ENCODE measurements at regions not wholly inside any gene's neighbourhood (a gene's known extent, or its start where the extent isn't known, plus 50 kb on each side); places are given as distances from the start of the nearest gene placed in this dataset.
A peak's percentile ranks its signal among the peaks of the same experiment; 100 is the strongest.

DNA sequence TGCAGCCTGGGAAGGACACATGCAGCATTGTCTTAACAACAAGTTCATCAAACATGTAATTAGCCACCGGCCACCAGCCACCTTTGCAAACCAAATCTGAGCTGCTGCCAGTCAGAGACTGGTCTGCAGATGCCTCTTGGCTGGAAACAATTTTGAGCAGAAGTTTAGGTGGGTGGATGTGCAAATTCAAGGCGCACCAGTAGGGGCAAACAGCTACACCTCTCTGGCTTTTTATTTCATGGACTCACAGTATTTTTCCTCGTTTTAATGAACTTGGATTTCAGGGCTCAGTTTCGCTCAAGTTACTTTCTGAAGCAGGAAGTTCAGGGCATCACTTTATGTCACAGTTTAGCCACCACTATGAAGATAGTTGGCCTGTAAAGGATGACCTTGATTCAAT lies 94.3 kb downstream of the OTX2 start:
- TF ChIP-seq, protein P1, sequence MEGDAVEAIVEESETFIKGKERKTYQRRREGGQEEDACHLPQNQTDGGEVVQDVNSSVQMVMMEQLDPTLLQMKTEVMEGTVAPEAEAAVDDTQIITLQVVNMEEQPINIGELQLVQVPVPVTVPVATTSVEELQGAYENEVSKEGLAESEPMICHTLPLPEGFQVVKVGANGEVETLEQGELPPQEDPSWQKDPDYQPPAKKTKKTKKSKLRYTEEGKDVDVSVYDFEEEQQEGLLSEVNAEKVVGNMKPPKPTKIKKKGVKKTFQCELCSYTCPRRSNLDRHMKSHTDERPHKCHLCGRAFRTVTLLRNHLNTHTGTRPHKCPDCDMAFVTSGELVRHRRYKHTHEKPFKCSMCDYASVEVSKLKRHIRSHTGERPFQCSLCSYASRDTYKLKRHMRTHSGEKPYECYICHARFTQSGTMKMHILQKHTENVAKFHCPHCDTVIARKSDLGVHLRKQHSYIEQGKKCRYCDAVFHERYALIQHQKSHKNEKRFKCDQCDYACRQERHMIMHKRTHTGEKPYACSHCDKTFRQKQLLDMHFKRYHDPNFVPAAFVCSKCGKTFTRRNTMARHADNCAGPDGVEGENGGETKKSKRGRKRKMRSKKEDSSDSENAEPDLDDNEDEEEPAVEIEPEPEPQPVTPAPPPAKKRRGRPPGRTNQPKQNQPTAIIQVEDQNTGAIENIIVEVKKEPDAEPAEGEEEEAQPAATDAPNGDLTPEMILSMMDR (conservative IDR thresholded peaks at IDR 0.05; ENCODE audit: low read depth, low read length): peak; percentile 24; the same call in 1 of the 2 replicates
- no peak for TF ChIP-seq EZH2 (IDR thresholded peaks at IDR 0.05; ENCODE audit: borderline replicate concordance, low read depth, low read length, poor library complexity, severe bottlenecking)
